Vagina (tissue), 2 donors: ENCODE measurements at regions not wholly inside any gene's neighbourhood (a gene's known extent, or its start where the extent isn't known, plus 50 kb on each side); places are given as distances from the start of the nearest gene placed in this dataset.

Experiments used
- POLR2AphosphoS5 ChIP-seq, 2 donors: sonication (generic); formaldehyde crosslinking; IDR thresholded peaks; one replicate each; pipeline ENCODE4 v1.9.0; 2017; ENCODE audit warnings: antibody characterized with exemption in 2 of 2, mild to moderate bottlenecking in 2 of 2, low read depth in 1 of 2; ENCODE audit not compliant: insufficient read depth in 1 of 2
- TF ChIP-seq, protein P1 (sequence below), 3 experiments: fragments of 450-650 bp in 2 of 3; fragments of 200-600 bp in 1 of 3; sonication (generic) in 1 of 3; IDR thresholded peaks; one replicate each; pipeline ENCODE4 v1.5.1; 2017 to 2019; ENCODE audit warnings: antibody characterized with exemption in 3 of 3, mild to moderate bottlenecking in 2 of 3, moderate library complexity in 2 of 3

DNA sequence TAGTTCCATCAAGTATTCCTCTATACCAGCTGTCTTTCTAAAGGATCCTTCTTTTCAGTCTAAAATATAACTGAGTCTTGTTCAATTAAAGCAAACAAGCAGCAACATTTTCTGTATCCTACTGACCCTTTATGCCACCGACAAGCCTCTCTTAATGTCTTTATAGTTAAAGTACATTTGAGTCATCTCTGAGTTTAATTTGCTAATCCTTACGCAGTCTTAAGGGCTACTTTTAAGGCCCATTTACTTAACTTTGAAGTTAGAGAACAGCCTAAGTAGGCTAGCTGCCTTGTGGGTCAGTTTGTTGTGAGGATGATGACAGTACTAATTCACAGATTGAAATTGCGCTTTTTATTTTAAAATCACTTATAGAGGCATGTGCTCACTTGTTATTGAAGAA is 265.5 kb upstream of the FERD3L start:
- TF ChIP-seq, protein P1, sequence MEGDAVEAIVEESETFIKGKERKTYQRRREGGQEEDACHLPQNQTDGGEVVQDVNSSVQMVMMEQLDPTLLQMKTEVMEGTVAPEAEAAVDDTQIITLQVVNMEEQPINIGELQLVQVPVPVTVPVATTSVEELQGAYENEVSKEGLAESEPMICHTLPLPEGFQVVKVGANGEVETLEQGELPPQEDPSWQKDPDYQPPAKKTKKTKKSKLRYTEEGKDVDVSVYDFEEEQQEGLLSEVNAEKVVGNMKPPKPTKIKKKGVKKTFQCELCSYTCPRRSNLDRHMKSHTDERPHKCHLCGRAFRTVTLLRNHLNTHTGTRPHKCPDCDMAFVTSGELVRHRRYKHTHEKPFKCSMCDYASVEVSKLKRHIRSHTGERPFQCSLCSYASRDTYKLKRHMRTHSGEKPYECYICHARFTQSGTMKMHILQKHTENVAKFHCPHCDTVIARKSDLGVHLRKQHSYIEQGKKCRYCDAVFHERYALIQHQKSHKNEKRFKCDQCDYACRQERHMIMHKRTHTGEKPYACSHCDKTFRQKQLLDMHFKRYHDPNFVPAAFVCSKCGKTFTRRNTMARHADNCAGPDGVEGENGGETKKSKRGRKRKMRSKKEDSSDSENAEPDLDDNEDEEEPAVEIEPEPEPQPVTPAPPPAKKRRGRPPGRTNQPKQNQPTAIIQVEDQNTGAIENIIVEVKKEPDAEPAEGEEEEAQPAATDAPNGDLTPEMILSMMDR (IDR thresholded peaks at IDR 0.05): no peak
- TF ChIP-seq POLR2AphosphoS5 (IDR thresholded peaks at IDR 0.05; ENCODE audit: insufficient read depth in 1 of 2, low read depth in 1 of 2): no peak
